Neural progenitor cell (in vitro differentiated cells): ENCODE measurements at regions not wholly inside any gene's neighbourhood (a gene's known extent, or its start where the extent isn't known, plus 50 kb on each side); places are given as distances from the start of the nearest gene placed in this dataset.
"Not testable (repeated sequence)": the region's sequence is repeated elsewhere in the genome, so short reads cannot be mapped to it uniquely, and the experiment has no call there.

ENCODE experiments used
- EZH2 ChIP-seq: fragments of 200-600 bp; sonication (generic); IDR thresholded peaks from 2 replicates; pipeline ENCODE4 v1.6.1; 2017; ENCODE audit warnings: antibody characterized with exemption, mild to moderate bottlenecking, moderate library complexity
- TF ChIP-seq, protein P1 (sequence below): fragments of 200-600 bp; sonication (generic); IDR thresholded peaks from 2 replicates; pipeline ENCODE4 v1.5.1; 2017; ENCODE audit warnings: antibody characterized with exemption, mild to moderate bottlenecking

GRCh38 chr13:22959859-22960258 is 220.9 kb upstream of the SGCG start:
- TF ChIP-seq, protein P1, sequence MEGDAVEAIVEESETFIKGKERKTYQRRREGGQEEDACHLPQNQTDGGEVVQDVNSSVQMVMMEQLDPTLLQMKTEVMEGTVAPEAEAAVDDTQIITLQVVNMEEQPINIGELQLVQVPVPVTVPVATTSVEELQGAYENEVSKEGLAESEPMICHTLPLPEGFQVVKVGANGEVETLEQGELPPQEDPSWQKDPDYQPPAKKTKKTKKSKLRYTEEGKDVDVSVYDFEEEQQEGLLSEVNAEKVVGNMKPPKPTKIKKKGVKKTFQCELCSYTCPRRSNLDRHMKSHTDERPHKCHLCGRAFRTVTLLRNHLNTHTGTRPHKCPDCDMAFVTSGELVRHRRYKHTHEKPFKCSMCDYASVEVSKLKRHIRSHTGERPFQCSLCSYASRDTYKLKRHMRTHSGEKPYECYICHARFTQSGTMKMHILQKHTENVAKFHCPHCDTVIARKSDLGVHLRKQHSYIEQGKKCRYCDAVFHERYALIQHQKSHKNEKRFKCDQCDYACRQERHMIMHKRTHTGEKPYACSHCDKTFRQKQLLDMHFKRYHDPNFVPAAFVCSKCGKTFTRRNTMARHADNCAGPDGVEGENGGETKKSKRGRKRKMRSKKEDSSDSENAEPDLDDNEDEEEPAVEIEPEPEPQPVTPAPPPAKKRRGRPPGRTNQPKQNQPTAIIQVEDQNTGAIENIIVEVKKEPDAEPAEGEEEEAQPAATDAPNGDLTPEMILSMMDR, result not testable (repeated sequence)
- TF ChIP-seq EZH2, result not testable (repeated sequence)
